KBM-7 (cell line): ENCODE measurements at regions not wholly inside any gene's neighbourhood (a gene's known extent, or its start where the extent isn't known, plus 50 kb on each side); places are given as distances from the start of the nearest gene placed in this dataset.
"Not testable (repeated sequence)": the region's sequence is repeated elsewhere in the genome, so short reads cannot be mapped to it uniquely, and the experiment has no call there.

Source experiments
- DNase-seq: peaks from one replicate; pipeline ENCODE4 v3.0.0-alpha.2; 2015
- in situ Hi-C: fragments of 300-500 bp; cut with MboI; formaldehyde crosslinking; loops from 2 replicates; pipeline ENCODE4 v1.14.3; 2020; ENCODE audit warnings: low sequenced_read_pairs, low pct_unique_long_range_greater_than_20kb, mixed read lengths

- DNase-seq: no peak
- in situ Hi-C loops: no loop called here
These were observed 61.1 kb upstream of the XIST start for GRCh38 chrX:73913580-73913979.

GRCh38 chrX:73911946-73912345, 59.4 kb upstream of the XIST start:
- DNase-seq, in situ Hi-C loops: not testable (repeated sequence)

- DNase-seq, in situ Hi-C loops: not testable (repeated sequence)
These were observed 53.3 kb upstream of the XIST start for GRCh38 chrX:73905749-73906374.

- in situ Hi-C loops: no loop called here
- DNase-seq: no peak
These were observed 51.4 kb upstream of the XIST start for GRCh38 chrX:73903941-73904340.
